Stomach (tissue), 8 donors: ENCODE measurements at regions not wholly inside any gene's neighbourhood (a gene's known extent, or its start where the extent isn't known, plus 50 kb on each side); places are given as distances from the start of the nearest gene placed in this dataset.
A peak's percentile ranks its signal among the peaks of the same experiment; 100 is the strongest.

Source experiments
- DNase-seq, 2 donors: peaks; one replicate each; pipeline versions ENCODE4 v3.0.0 to v3.0.0-alpha.2; 2013 to 2019
- H3K27ac ChIP-seq, 5 donors: fragments of 200-600 bp in 4 of 5; sonication (generic) in 4 of 5; one replicate each; pipeline ENCODE4 v1.5.1; 2013 to 2019; ENCODE audit warnings: mild to moderate bottlenecking in 1 of 5, moderate library complexity in 1 of 5
- H3K27me3 ChIP-seq, 3 donors: fragments of 200-600 bp; sonication (generic); one replicate each; pipeline ENCODE4 v1.5.1; 2017 to 2019; ENCODE audit warnings: mixed run types in 1 of 3
- H3K36me3 ChIP-seq, 4 donors: fragments of 200-600 bp; sonication (generic); 1 replicate in 3 of 4; 2 replicates in 1 of 4; pipeline ENCODE4 v1.5.1; 2016 to 2019
- H3K4me1 ChIP-seq, 4 donors: fragments of 200-600 bp; sonication (generic); one replicate each; pipeline ENCODE4 v1.5.1; 2016 to 2019
- H3K4me3 ChIP-seq, 4 donors: fragments of 200-600 bp; sonication (generic) in 3 of 4; one replicate each; pipeline ENCODE4 v1.5.1; 2016 to 2019; ENCODE audit warnings: mild to moderate bottlenecking in 1 of 4
- H3K9me3 ChIP-seq, 4 donors: fragments of 200-600 bp; sonication (generic); one replicate each; pipeline ENCODE4 v1.5.1; 2016 to 2019
- EP300 ChIP-seq: sonication (generic); formaldehyde crosslinking; IDR thresholded peaks from one replicate; pipeline ENCODE4 v1.6.1; 2017; ENCODE audit warnings: antibody characterized with exemption
- POLR2A ChIP-seq, 4 donors: fragments of 450-650 bp; IDR thresholded peaks; one replicate each; pipeline ENCODE4 v1.6.1; 2016; ENCODE audit warnings: antibody characterized with exemption in 4 of 4, control low read depth in 2 of 4, mild to moderate bottlenecking in 1 of 4, moderate library complexity in 1 of 4
- POLR2AphosphoS5 ChIP-seq, 3 donors: sonication (generic); formaldehyde crosslinking; IDR thresholded peaks; one replicate each; pipeline ENCODE4 v1.6.1; 2016; ENCODE audit warnings: antibody characterized with exemption in 3 of 3
- WGBS, 5 donors: extraction: QIAGEN DNeasy Blood & Tissue Kit in 3 of 5; methylation state at CpG; one replicate each; pipeline versions ENCODE4 v1.1.5 to v1.1.7; 2013 to 2018; 5-methylcytosine and 5-hydroxymethylcytosine counted together
- intact Hi-C: fragments of 100-400 bp; cut with DNase I; formaldehyde crosslinking; loops from one replicate; pipeline ENCODE4 v1.15.1; 2023; ENCODE audit warnings: low total_unique reads
- TF ChIP-seq, protein P1 (sequence below), 7 experiments: fragments of 450-650 bp in 4 of 7; fragments of 200-600 bp in 3 of 7; sonication (generic) in 3 of 7; IDR thresholded peaks; one replicate each; pipeline ENCODE4 v1.5.1; 2016 to 2019; ENCODE audit warnings: antibody characterized with exemption in 7 of 7, control low read depth in 2 of 7, mild to moderate bottlenecking in 1 of 7
- donor health status: healthy with polysubstance abuse.
- donor health status: Bipolar disorder and iron deficiency.
- donor health status: healthy.

DNA sequence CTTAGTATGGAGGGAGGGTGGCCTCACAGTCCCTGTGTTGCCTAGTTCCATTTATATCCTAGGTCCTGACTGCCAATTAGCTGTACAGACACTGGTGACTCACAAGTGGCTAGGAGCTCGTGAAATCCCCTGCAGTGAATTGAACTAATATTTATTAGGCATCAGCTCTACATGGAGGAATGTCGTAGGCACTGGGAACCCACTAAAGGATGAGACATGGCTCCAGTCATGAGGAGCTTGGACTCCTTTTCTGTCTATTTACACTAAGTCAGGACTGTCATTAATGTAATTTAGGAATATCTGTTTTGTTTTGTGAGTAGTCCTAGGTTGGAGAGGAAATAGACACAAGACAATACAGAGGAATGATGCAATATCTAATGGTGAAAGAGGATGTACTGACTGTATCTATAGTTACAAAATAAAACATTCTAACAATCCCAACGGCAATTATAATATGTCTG is 67.7 kb downstream of the MID1IP1 start:
- DNase-seq = no peak
- Histone ChIP-seq H3K4me3 (no peak overlapping the region), H3K36me3 (no peaks in the 10 kb centered on the region), H3K27me3 (peaks cover 0 to 5% (median 0%) of the 10 kb centered on the region in 3 donors), H3K9me3 (no peaks in the 10 kb centered on the region), H3K27ac (no peak overlapping the region), H3K4me1 (peaks cover 0 to 2% (median 0%) of the 10 kb centered on the region in 4 donors)
- 43 to 74% (median 61%) methylated on average over 2 to 3 of the region's 3 CpGs for WGBS, 5 donors
- intact Hi-C loops = no loop called here
- TF ChIP-seq, protein P1, sequence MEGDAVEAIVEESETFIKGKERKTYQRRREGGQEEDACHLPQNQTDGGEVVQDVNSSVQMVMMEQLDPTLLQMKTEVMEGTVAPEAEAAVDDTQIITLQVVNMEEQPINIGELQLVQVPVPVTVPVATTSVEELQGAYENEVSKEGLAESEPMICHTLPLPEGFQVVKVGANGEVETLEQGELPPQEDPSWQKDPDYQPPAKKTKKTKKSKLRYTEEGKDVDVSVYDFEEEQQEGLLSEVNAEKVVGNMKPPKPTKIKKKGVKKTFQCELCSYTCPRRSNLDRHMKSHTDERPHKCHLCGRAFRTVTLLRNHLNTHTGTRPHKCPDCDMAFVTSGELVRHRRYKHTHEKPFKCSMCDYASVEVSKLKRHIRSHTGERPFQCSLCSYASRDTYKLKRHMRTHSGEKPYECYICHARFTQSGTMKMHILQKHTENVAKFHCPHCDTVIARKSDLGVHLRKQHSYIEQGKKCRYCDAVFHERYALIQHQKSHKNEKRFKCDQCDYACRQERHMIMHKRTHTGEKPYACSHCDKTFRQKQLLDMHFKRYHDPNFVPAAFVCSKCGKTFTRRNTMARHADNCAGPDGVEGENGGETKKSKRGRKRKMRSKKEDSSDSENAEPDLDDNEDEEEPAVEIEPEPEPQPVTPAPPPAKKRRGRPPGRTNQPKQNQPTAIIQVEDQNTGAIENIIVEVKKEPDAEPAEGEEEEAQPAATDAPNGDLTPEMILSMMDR (IDR thresholded peaks at IDR 0.05) = no peak
- TF ChIP-seq EP300 (no peak), POLR2AphosphoS5 (IDR thresholded peaks at IDR 0.05) (no peak), POLR2A (IDR thresholded peaks at IDR 0.05) (no peak)

DNA sequence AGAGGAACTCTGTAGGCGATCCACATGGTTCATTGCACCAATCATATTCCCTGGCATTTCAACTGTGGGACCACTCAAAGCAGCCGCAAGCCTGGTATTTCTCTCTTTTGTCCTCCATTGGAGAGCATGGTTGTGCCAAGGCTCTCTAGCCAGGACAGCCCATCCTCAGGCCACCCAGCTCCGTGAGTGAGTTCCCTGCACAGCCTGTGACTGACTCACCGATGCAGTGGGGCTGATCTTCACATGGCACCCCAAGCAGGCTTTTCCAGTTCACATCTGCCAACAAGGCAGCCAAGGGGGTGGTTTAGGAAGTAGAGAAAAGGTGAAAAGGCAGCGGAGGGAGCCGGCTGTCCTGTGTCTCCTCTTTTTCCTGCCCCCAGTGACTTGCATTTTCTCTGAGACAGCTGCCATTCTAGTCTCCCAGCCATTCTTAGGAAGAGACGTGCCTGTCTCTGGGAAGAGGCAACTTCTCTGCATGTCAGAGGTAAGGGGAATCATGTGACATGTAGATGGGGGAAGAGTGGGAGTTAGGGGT is 69.2 kb downstream of the MID1IP1 start:
- intact Hi-C loops = no loop called here
- Histone ChIP-seq H3K4me1 (no peaks in the 10 kb centered on the region), H3K9me3 (no peaks in the 10 kb centered on the region), H3K36me3 (no peaks in the 10 kb centered on the region), H3K4me3 (no peak overlapping the region), H3K27ac (no peak overlapping the region), H3K27me3 (peaks cover 0 to under 1% (median 0%) of the 10 kb centered on the region in 3 donors)
- peak in 1 of 2 donors; percentile 30 for DNase-seq
- WGBS, 5 donors = 53 to 63% (median 59%) methylated on average over 3 to 7 of the region's 7 CpGs
- TF ChIP-seq POLR2A (IDR thresholded peaks at IDR 0.05) (no peak), EP300 (no peak), POLR2AphosphoS5 (IDR thresholded peaks at IDR 0.05) (no peak)
- TF ChIP-seq, protein P1 (IDR thresholded peaks at IDR 0.05) = no peak

DNA sequence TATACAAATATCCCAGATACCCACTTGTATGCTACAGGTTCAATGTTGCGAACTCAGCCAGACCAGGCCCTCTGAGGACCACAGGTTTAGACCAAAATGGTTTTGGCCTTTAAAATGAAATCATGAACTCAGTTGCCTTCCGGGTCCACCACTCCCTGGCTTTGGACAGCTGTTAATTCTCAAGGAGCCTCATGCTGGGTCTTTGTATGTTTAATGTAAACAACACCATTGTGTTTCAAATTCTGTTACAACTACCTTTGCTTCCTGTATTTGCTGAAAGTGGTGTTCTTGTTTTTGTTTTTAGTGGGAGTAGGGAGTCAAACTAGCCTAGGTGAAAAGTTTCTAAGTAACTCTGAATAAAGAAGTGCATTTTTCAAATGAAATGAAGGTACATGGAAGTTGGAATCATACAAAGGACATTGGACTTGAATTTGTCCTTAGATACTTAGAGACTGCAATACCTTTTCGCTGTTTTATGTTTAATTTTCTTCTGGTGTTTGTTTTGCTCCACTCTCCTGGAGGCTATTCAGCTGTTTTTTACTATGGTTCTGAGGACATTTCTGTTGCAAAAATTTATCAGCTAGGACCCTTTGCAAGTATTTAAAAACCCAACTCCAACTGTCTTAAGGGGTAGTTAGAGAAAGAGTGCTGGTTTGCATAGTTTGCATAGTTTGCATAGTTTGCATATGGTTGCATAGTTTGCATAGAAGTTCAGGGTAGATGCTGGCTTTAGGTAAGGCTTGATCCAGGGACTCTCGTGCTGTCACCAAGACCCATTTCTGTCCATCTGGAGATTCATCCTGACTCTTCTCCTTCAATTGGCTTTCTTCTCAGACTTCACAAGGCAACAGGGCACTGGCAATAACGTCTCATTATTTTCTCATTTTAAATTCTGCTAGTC is 70.1 kb downstream of the MID1IP1 start:
- H3K4me3 ChIP-seq = no peak overlapping the region
- DNase-seq = no peak
- no peak for TF ChIP-seq EP300
- TF ChIP-seq POLR2A (IDR thresholded peaks at IDR 0.05) = no peak
- no peak overlapping the region for H3K27ac ChIP-seq
- no peaks in the 10 kb centered on the region for H3K27me3 ChIP-seq
- no peaks in the 10 kb centered on the region for H3K36me3 ChIP-seq
- 58 to 83% (median 73%) methylated on average over 5 of the region's 5 CpGs for WGBS, 5 donors
- H3K9me3 ChIP-seq = no peaks in the 10 kb centered on the region
- no peaks in the 10 kb centered on the region for H3K4me1 ChIP-seq
- intact Hi-C loops = no loop called here

DNA sequence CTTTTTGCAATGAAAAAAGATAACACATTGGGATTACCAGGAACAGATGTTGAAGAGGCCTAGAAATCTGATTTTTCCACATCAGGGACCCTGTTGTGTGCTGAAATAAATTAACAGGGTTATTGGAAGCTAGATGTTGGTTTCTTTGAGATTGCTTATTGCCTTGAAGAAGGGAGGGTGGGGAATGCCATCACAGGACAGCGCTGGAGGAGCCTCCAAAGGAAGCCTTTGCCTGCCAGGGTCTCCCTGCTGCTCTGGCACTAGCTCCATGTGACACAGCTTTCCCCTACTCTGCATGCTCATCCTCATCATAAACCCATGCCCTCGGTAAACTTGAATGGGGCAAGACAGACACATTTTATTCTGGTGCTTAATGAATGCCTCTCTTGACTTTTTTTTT is 76.1 kb downstream of the MID1IP1 start:
- no peak for DNase-seq
- Histone ChIP-seq H3K36me3 (no peaks in the 10 kb centered on the region), H3K27me3 (peaks cover 0 to 4% (median 0%) of the 10 kb centered on the region in 3 donors), H3K9me3 (no peaks in the 10 kb centered on the region), H3K4me3 (no peak overlapping the region), H3K4me1 (peaks cover 0 to 9% (median 0%) of the 10 kb centered on the region in 4 donors), H3K27ac (no peak overlapping the region)
- 72 to 97% (median 95%) methylated on average over 2 of the region's 2 CpGs for WGBS, 5 donors
- TF ChIP-seq, protein P1 (IDR thresholded peaks at IDR 0.05) = no peak
- no peak for TF ChIP-seq POLR2AphosphoS5 (IDR thresholded peaks at IDR 0.05)
- no peak for TF ChIP-seq EP300
- no peak for TF ChIP-seq POLR2A (IDR thresholded peaks at IDR 0.05)
- intact Hi-C loops = no loop called here
